Forelimb muscle (tissue), 1 donor: ENCODE measurements at regions not wholly inside any gene's neighbourhood (a gene's known extent, or its start where the extent isn't known, plus 50 kb on each side); places are given as distances from the start of the nearest gene placed in this dataset.

Experiments
- DNase-seq: peaks from one replicate; pipeline ENCODE4 v3.0.0-alpha.2; 2013; ENCODE audit warnings: low read depth

DNA sequence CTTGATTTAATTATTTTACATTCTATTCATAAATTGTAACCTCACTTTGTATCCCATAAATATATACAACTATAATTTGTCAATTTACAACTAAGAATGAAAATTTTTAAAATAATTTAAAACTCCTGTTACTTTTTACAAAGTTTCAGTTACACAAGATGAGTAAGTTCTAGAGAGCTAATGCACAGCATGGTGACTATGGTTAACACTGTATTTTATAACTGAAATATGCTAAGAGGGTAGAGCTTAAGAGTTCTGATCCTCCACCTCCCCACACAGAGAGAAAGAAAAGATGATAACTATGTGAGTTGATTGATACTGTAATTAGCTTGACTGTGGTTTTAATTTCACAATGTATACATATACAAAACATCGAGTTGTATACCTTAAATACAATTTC, 412.5 kb upstream of the DDI1 start:
- no peak for DNase-seq

DNA sequence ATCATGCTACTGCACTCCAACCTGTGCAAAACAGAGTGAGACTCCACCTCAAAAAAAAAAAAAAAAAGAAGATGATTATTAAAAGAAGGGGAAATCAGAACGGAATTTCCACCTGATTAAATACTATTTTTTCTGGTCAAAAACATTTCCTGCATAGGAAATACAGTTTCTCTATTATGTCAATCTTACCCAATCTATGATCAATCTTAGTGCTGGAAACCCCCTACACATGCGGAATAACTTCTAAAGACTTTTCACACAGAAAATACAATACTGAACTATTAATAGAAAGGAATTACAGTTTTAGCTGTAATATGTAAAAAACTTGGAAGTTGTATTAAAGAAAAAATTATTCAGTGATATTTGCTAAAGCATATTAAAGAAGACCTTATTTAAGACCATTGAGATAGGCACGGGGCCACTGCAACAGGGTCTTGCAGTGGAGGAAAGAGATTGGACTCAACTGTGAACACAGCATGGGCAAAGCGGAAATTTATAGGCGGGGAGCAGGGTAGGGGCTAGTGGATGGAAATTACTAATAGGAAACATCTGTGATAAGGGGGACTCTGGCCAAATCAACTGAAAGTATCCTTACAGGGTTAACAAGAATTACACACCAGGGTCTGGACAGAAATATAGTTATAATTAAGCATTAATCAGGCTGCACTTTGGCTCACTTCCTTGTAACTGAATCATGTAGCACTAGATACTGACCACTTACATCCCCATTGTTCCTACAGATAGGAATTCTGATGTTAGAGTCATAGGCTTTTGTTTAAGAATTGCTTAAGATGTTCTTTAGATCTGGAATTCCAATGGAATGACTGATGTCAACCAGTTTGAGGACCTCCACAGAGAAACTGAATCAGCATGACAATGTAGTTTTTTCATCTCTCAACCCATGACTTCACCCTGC, 411.5 kb upstream of the DDI1 start:
- no peak for DNase-seq

DNA sequence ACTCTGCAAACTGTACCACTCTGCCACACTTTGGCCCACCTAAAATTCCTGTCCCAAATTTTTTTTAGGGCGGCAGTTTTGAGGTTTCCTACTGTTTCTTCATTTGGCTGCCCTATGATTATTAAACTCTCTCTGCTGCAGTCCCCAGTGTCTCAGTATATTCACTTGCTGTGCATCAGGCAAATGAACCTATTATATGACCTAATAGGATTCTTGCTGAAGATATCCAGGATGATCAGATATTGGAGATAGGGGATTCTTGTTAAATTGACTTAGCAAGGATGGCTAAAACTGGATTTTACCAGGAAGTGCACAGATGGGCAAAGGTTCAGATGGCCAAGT, 410.8 kb upstream of the DDI1 start:
- DNase-seq, result no peak

DNA sequence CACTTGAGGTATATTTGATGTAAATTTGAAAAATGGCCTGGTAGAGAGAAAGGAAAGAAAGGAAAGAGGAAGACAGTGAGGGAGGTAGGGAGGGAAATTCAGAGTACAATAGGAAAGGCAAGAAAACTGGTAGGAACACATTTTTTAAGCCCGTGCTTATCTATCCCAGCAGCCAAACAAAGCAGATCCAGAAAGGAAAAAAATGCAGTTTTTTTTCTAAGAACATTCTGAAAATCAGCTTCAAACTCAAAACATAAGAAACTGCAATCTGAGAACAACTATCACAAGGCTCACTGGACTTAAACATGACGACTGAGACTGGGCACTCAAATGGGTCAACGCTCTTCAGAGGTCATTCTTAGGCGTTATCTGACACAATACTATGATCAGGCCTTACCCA, 408.3 kb upstream of the DDI1 start:
- no peak for DNase-seq

DNA sequence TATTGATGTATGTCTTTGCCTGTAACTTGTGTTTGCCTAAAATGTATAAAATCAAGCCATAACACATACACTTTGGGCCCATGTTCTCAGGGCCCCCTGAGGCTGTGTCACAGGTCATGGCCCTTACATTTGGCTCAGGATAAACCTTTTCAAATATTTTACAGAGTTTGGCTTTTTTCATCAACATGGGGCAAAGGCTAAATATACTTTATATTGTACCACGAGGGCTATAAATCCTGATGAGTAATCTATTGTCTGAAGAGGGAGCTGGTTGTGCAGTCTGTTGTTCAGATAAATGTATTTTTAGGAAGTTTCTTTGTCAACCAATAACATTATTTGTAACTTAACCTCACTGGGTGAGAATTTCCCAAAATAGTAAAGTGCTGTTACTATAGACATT, 404.6 kb upstream of the DDI1 start:
- no peak for DNase-seq

DNA sequence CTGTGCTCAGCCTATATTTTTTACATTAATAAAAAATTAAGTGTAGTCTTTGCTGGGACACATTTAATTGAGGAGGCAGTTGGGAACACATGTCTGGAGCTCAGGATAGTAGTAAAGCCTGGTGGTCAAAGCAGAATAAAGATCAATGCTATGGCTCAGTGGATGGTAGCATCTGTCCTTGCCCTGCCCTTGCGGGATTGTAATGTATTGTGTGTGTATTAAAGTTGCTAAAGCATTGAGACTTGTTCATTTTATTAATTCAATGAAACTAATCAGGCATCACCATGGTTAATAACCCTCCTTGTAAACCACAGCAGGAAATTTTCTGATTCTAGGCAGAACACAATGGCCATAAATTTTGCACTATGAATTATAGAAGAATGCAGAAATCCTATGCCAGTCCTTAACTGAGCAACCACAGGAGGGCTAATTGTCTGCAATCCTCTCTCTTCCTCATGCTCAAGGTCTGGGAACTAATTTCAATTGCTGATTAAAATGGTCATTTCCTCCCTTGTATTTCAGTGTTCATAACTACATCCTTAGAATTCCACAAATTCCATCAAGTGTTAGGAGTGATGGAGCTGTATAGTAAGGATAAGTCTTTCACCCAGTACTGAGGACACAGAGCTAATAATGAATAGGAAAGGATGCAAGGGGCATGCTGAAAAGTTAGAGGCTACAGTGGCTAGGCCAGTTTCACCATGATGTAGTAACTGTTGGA, 403.2 kb upstream of the DDI1 start:
- no peak for DNase-seq

DNA sequence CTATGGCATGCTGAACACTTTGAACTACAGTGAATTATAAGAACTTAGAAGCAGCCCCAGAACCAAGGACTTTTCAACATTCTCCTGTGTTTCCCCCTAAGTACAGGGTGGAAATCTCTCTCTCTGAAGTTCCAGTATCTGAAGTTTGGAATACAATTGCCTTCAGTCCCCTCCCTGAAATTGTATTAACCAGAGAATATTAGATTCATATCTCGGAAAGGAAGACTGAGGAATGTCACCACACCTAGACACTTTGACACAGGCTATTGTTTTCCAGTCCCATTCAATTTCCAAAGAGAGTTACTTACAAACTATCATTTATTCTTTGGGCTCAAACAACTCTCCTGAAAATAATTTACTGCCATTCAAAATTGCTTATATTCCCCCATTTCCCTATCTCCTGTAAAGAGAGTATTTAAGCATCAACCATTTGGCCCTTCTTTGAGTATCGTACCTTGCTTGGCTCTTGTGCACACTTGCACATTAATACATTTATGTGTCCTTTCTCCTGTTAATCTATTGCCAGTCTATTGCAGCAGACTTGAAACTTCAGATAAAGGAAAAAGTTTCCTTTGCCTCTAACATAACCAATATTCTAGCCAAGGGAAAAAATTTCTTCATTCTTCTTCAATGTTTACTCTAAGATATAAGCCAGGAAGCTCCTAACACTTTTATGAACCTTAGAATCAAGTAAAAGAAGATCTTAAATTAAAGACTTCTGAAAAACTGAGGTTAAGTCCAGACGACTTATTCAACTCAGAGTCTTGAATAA, 402.4 kb upstream of the DDI1 start:
- no peak for DNase-seq

DNA sequence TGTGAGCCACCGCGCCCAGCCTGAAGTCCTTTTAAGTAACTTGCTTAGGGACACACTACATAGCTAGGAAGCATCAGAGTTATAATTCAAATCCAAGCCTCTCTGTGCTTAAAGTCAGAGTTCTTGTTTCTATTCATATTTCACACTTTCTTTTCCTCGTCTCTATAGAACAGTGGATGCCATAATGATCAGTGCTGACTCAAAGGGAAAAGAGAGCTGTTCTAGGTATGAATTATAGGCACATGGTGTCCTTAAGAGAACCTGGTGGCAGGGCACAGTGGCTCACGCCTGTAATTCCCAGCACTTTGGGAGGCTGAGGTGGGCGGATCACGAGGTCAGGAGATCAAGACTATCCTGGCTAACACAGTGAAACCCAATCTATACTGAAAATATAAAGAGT, 400.2 kb upstream of the DDI1 start:
- no peak for DNase-seq

DNA sequence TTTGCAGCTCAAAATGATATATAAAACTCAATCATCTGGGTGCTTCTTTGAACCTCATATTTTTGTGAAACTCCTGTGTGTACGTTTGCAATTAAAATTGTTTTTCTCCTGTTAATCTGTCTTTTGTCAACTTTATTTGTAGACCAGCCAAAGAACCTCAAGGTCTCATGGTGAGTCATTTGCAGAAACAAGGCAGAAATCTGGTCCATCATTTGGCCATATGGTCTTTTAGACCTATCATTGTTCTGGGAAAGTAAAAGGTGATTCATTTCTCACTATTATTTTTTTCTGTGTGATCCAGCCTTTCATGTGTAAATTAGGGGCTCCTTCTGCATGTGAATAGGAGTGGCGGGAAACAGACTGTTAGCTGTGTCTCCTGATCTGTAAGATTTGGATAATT, 399.1 kb upstream of the DDI1 start:
- DNase-seq, result no peak

DNA sequence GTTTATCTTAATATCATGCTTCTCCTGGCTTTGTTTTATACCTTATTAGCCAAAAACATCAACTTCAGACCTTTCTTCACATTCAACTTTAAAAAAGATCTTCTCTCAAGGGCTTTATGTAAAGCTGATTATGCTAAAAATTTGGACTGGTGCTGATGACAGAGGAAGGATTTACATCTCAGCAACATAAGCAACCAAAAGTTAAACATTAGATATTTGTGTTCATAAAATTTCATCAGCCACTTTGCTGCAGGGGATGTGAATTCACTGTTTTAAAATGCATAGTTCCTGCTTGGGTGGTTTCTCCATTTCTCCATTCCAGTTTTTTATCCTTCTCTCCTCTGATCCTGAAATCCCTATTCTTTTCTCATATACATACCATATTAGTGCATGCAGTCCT, 398.6 kb upstream of the DDI1 start:
- DNase-seq, result no peak

DNA sequence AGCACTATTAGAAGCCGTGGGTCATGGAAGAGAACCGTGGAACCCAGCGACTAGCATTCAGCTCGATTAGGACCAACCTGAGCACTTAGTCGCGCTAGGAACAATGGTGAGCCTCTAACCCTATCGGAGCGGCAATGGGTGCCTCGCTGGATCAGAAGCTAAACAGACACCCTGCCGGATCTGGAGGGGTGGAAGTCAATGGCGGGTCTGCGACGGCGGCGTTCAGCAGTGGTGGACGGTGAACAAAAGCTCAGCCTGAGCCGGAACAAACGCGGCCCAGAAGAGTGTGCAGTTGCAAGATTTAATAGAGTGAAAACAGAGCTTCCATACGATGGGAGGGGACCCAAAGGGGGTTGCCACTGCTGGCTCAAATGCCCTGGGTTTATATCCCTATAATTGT, 391.8 kb upstream of the DDI1 start:
- DNase-seq, result no peak

DNA sequence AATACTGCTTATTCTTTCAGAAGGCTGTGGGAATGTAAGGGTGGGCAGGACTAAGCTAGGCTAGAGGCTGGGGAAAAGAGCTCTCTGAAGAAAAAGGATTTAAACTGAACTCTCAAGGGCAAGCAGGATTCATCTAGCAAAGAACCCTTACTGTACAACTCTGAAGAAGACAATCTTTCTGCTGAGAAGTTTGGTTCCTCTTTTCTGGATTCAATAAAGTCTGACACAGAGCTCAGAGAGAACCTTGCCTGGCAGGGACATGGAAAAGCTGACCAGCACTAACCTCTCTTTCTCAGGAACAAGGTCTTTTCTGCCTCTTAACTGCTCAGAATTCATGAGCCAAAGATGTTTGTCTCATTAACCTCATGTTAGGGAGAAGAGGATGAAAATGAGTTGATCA, 388.4 kb upstream of the DDI1 start:
- DNase-seq, result no peak

DNA sequence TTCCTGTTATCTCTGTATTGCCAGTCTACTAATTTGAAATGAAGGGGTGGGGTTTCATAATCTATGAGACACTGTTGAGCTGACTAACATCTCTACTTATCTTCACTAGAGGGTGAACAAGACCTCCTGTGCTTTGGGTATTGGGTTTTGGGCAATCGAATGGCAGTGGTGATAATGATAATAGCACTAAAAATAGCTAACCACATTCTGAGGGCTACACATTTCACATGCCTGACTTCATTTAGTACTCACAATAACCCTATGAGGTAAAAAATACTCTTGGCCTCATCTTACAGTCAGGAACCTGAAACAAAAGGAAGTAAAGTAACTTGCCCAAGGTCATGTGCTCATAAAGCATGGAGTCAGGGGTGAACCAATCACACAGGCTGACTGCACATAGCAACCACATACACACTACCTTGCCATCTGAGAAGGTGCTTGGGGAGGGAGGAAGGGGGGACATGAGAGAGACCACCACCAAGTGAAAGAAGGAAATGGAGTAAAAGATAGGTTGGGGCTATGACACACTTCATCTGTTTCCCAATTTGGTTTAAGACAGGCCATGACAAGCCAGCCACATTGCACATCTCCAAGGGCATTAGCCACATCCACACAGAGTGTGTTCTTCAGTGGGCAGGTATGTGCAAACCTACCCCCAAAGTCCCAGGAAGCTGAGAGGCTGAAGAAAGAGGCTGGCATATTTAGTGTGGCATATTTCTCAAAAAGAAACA, 387.6 kb upstream of the DDI1 start:
- DNase-seq, result no peak

DNA sequence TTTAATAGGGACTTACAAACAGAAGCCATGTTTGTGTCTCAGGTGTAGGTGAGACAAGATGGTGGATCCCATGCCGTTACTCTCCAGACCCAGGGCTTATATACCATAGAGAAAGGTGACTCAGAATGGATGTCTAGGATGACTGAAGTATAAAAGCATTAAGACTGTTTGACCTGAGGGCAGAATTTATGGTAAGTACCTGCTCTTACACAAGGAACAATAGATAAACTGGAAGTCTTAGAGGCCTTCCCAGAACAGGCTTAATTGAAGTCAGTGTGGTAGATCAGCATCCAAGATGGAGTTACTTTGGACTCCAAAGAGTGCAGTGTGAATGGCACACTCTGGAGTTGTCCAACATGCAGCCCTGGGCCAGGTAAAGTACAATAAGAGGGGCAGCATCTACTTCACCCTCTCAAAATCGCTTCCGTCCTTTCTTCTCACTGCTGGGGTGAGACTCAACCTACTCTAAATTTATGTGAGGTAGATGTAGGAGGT, 387.0 kb upstream of the DDI1 start:
- DNase-seq, result no peak

DNA sequence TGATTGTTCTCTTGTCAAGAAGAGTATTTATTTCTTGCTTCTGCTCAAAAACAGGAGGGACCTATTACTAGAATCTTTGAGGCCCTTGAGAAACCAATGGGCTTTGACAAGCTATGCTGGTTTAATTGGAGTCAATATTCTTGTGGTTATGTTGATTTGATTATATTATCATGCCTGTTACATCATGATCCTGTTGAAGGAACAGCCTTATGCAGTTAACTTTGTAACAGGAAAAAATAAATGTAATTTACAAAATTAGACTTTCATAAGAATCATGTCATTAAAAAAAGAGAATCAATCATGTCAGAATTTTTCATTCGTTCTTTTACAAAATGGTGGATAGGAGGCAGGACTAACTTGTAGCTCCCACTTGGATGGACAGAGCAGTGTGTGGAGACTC, 386.1 kb upstream of the DDI1 start:
- no peak for DNase-seq

DNA sequence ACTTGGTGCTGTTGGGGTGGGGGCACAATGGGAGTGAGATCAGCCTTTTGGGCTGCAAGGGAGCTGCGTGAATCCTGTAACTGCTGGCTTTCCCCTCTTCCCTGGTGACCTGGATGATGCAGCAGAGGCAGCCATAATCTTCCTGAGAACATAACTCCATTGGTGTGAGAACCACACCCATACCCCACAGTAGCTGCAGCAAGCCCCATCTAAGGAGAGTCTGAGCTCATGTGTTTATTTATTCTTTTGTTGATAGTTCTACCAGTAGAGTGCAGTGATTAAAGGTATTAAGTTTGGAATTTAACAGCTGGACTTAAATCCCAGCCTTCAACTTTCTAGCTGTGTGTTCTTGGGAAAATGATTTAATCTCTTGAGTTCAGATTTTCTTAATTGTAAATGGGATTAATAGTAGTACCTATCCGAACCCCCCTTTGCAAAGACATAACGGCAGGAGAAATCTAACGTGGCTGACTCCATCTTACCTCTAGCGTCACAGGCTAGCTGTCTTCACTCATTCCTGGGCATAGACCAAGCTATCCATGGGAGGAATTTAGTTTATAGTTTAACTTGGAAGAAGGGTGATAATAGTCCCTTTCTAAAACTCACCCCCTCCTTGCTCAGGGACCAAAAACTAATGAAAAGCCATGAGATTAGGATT, 385.0 kb upstream of the DDI1 start:
- DNase-seq, result no peak

DNA sequence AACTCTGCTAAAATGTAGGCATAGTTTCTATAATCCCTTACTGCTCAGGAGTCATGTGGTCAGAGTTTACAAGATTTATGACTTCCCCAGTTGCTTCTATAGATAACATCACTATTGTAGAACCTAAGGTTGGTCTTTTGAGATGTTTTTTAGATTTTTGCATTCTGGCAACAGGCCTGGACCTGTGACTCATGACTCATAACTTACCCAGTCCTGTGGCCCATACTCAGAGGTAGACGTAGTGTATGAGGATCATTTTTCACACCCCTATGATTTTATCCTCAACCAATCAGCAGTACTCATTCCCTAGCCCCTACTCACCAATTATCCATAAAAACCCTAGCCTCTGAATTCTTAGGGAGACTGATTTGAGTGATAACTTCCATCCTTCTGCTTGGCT, 384.4 kb upstream of the DDI1 start:
- no peak for DNase-seq

DNA sequence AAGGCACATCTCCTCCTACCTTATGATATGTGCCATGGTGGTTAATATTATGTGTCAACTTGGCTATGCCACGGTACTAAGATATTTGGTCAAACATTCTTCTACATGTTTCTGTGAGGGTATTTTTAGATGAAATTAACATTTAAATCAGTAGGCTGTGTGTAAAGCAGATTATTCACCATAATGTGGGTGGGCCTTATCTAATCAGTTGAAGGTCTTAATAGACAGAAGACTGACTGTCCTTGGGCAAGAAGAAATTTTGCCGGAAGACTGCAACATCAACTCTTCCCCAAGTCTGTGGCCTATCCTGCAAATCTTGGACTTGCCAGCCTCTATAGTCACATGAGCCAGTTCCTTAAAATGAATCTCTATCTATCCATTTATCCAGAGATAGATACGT, 380.1 kb upstream of the DDI1 start:
- DNase-seq, result no peak

DNA sequence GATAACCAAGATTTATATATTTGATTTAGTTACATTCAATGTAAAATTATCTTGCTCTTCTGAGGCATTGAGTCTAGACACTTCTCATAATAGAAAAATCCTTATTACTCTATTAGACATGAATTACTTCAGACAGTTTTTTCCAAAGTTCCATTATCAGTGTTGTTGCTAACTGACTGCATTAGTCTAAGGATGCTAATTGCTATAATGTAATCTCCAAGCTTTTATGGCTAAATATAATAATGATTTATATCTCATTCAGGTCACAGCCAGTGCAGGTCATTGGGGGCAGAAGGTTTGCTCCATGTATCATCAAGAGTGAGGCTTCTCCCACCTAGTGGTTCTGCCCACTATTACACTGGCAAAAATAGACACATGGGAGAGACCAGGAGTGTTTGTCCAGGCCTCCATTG, 377.2 kb upstream of the DDI1 start:
- no peak for DNase-seq

DNA sequence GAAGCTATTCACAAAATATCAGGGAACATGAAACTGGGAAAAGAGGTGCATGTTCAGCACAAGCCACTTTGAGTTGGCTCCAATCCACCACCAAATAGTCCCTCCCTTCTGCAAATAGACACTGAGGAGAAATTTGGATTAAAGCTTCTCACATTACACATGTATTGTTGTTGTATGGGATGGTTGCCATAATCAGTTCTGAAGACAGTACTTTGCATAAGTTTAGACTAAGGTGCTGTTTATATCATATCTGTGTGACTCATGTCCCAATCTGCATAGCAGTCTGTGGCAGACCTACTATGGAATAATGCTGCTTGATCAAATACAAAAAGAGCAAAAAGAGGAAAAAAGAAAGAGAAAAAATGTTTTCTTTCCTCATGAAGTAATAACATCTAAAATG, 376.7 kb upstream of the DDI1 start:
- DNase-seq, result no peak

DNA sequence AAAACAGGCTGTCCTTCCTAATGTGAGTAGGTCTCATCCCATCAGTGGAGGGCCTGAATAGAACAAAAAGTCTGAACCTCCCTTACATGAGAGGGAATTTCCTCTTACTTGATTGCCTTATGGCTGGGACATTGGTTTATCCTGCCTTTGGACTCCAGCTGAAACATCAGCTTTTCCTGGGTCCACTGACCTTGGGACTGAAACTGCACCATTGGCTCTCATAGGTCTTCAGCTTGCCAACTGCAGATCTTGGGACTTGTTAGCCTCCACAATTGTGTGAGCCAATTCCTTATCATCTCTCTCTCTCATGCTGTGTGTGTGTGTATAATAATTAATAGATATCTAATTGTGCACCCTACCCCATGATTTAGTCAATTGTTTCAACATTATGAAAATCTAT, 375.3 kb upstream of the DDI1 start:
- DNase-seq, result no peak
